Stimulated activated CD8-positive, alpha-beta memory T cell treated with anti-CD3 and anti-CD28 coated beads, Interleukin-4, amount 100 ng/mL, for 48 hours (primary cell): ENCODE measurements at regions not wholly inside any gene's neighbourhood (a gene's known extent, or its start where the extent isn't known, plus 50 kb on each side); places are given as distances from the start of the nearest gene placed in this dataset.

Experiments used
- DNase-seq: peaks from one replicate; pipeline ENCODE4 v3.0.0-alpha.2; 2020

- DNase-seq, result no peak
Measured at GRCh38 chr5:74372051-74372450, 268.5 kb downstream of the ENC1 start.

- DNase-seq, result no peak
Measured at GRCh38 chr5:74371621-74372020, 268.9 kb downstream of the ENC1 start.

GRCh38 chr5:74370168-74370567 is 270.4 kb downstream of the ENC1 start:
- no peak for DNase-seq

GRCh38 chr5:74369173-74369572 is 271.4 kb downstream of the ENC1 start:
- DNase-seq, result no peak

- no peak for DNase-seq
Measured at GRCh38 chr5:74367934-74368333, 272.6 kb downstream of the ENC1 start.

- no peak for DNase-seq
Measured at GRCh38 chr5:74367241-74367733, 273.2 kb downstream of the ENC1 start.

- no peak for DNase-seq
Measured at GRCh38 chr5:74365723-74366122, 274.8 kb downstream of the ENC1 start.

GRCh38 chr5:74364507-74364906 is 276.0 kb downstream of the ENC1 start:
- DNase-seq, result no peak

- DNase-seq, result no peak
Measured at GRCh38 chr5:74363603-74364205, 276.8 kb downstream of the ENC1 start.

- DNase-seq, result no peak
Measured at GRCh38 chr5:74361406-74362358, 278.8 kb downstream of the ENC1 start.

- no peak for DNase-seq
Measured at GRCh38 chr5:74360535-74361210, 279.9 kb downstream of the ENC1 start.

GRCh38 chr5:74357827-74358226 is 282.7 kb downstream of the ENC1 start:
- no peak for DNase-seq

GRCh38 chr5:74356009-74356695 is 284.4 kb downstream of the ENC1 start:
- DNase-seq, result no peak

- DNase-seq, result no peak
Measured at GRCh38 chr5:74355041-74355824, 285.3 kb downstream of the ENC1 start.

GRCh38 chr5:74352256-74352655 is 288.3 kb downstream of the ENC1 start:
- DNase-seq, result no peak

- no peak for DNase-seq
Measured at GRCh38 chr5:74342948-74343682, 297.4 kb downstream of the ENC1 start.

- no peak for DNase-seq
Measured at GRCh38 chr5:74342182-74342581, 298.3 kb downstream of the ENC1 start.

- no peak for DNase-seq
Measured at GRCh38 chr5:74341221-74341620, 299.3 kb downstream of the ENC1 start.

- DNase-seq, result no peak
Measured at GRCh38 chr5:74340476-74340875, 300.1 kb downstream of the ENC1 start.

- DNase-seq, result no peak
Measured at GRCh38 chr5:74337984-74338310, 302.6 kb downstream of the ENC1 start.

- DNase-seq, result no peak
Measured at GRCh38 chr5:74337254-74337983, 303.1 kb downstream of the ENC1 start.
